K562 (cell line): ENCODE measurements at regions not wholly inside any gene's neighbourhood (a gene's known extent, or its start where the extent isn't known, plus 50 kb on each side); places are given as distances from the start of the nearest gene placed in this dataset.

Experiments used
- ATAC-seq: fragments of 200-7000 bp; cut with Tn5 transposase; 3 replicates; pipeline ENCODE4 v1.9.1; 2020; ENCODE audit warnings: moderate library complexity
- BruUV-seq: library from RNA; stranded (reverse); fragments of 400-500 nt; replicated peaks from 2 replicates; lab custom pipeline; 2021; lab: Mats Ljungman, UMichigan
- CTCF ChIA-PET: fragments of 300-600 bp; formaldehyde crosslinking; extraction: SDS; loops from one replicate; lab custom pipeline; 2021; ENCODE audit warnings: low intra/inter-chr PET ratio; lab: Yijun Ruan, JAX
- POLR2A ChIA-PET: fragments of 300-600, 350-650 bp; sonication (Branson Sonifier 250); formaldehyde crosslinking; extraction: SDS; loops from one replicate; lab custom pipeline; 2021; ENCODE audit warnings: antibody characterized with exemption, inconsistent platforms; lab: Yijun Ruan, JAX
- DNase-seq, 4 experiments: peaks; one replicate each; pipeline versions ENCODE4 v3.0.0 to v3.0.0-alpha.2; 2011 to 2018; ENCODE audit warnings: low spot score in 3 of 4, mixed read lengths in 3 of 4; ENCODE audit errors: extremely low read depth in 1 of 4
- FAIRE-seq: peaks from 2 replicates; lab custom pipeline; 2011; peaks lifted over from hg19 to GRCh38; lab: Jason Lieb, UNC
- H2AFZ ChIP-seq: 2 replicates; pipeline ENCODE4 v1.6.0; 2011; ENCODE audit warnings: low read depth, low read length, control low read depth, inconsistent platforms
- H3K27ac ChIP-seq: fragments of 200-600 bp; 3 replicates; pipeline ENCODE4 v1.8.0; 2011; ENCODE audit warnings: low read depth, mild to moderate bottlenecking, control low read depth, inconsistent platforms, low read length, moderate library complexity, mixed read lengths; ENCODE audit errors: extremely low read depth
- H3K27me3 ChIP-seq, 2 experiments: fragments of 300-600 bp in 1 of 2; 2 replicates in 1 of 2; 3 replicates in 1 of 2; pipeline versions ENCODE4 v1.6.0 to v1.8.0; 2011; ENCODE audit warnings: inconsistent platforms in 2 of 2, low read length in 2 of 2, mild to moderate bottlenecking in 1 of 2, mixed read lengths in 1 of 2, moderate library complexity in 1 of 2; ENCODE audit not compliant: control insufficient read depth in 2 of 2, insufficient read depth in 2 of 2
- H3K36me3 ChIP-seq: fragments of 300-600 bp; 3 replicates; pipeline ENCODE4 v1.8.0; 2011; ENCODE audit warnings: mild to moderate bottlenecking, low read length, inconsistent platforms; ENCODE audit not compliant: control insufficient read depth, insufficient read depth
- H3K4me1 ChIP-seq, 2 experiments: fragments of 200-600 bp in 1 of 2; replicated peaks in 1 of 2; 2 replicates in 1 of 2; 3 replicates in 1 of 2; pipeline versions ENCODE4 v1.5.1 to v1.8.0; 2011; ENCODE audit warnings: inconsistent platforms in 2 of 2, low read length in 2 of 2, mild to moderate bottlenecking in 1 of 2, mixed read lengths in 1 of 2, moderate library complexity in 1 of 2; ENCODE audit not compliant: control insufficient read depth in 2 of 2, insufficient read depth in 2 of 2
- H3K4me2 ChIP-seq: 2 replicates; pipeline ENCODE4 v1.6.1; 2011; ENCODE audit warnings: low read length, control low read depth, inconsistent platforms, mixed read lengths; ENCODE audit not compliant: insufficient read depth
- H3K4me3 ChIP-seq: fragments of 200-600 bp; sonication (generic), shearing (Covaris generic); 2 replicates; pipeline ENCODE4 v1.5.1; 2016; ENCODE audit warnings: control low read depth, inconsistent platforms
- H3K79me2 ChIP-seq: fragments of 200-600 bp; 3 replicates; pipeline ENCODE4 v1.8.0; 2011; ENCODE audit warnings: low read length, inconsistent platforms; ENCODE audit not compliant: control insufficient read depth, insufficient read depth
- H3K9ac ChIP-seq, 2 experiments: 2 replicates each; pipeline versions ENCODE4 v1.6.0 to v1.6.1; 2011; ENCODE audit warnings: low read depth in 2 of 2, low read length in 2 of 2, control low read depth in 1 of 2, inconsistent platforms in 1 of 2, mild to moderate bottlenecking in 1 of 2, mixed read lengths in 1 of 2; ENCODE audit not compliant: insufficient read depth in 1 of 2
- H3K9me1 ChIP-seq: one replicate; pipeline ENCODE4 v1.6.0; 2011; ENCODE audit warnings: inconsistent platforms, mild to moderate bottlenecking, low read length, moderate library complexity; ENCODE audit not compliant: control insufficient read depth, insufficient read depth
- H3K9me3 ChIP-seq: replicated peaks from 2 replicates; pipeline ENCODE4 v1.5.1; 2011; ENCODE audit warnings: low read depth, low read length, inconsistent platforms; ENCODE audit not compliant: control insufficient read depth, insufficient read depth
- H4K20me1 ChIP-seq: replicated peaks from 2 replicates; pipeline ENCODE4 v1.6.1; 2011; ENCODE audit warnings: low read length, inconsistent platforms, mixed read lengths; ENCODE audit not compliant: control insufficient read depth, insufficient read depth
- ARID2 ChIP-seq: fragments of 450-650 bp; IDR thresholded peaks from 2 replicates; pipeline ENCODE4 v1.6.1; 2017; ENCODE audit warnings: antibody characterized with exemption, mild to moderate bottlenecking
- BRD4 ChIP-seq: fragments of 200-600 bp; sonication (generic); IDR thresholded peaks from 2 replicates; pipeline ENCODE4 v1.6.1; 2017; ENCODE audit warnings: inconsistent platforms
- CEBPZ ChIP-seq: fragments of 150-350 bp; IDR thresholded peaks from 2 replicates; pipeline ENCODE4 v1.6.1; 2014; ENCODE audit warnings: low read depth, mild to moderate bottlenecking, low read length, borderline replicate concordance
- CHD2 ChIP-seq: IDR thresholded peaks from 2 replicates; pipeline ENCODE4 v1.6.1; 2011; ENCODE audit warnings: low read depth, low read length
- EHMT2 ChIP-seq: fragments of 450-650 bp; IDR thresholded peaks from 2 replicates; pipeline ENCODE4 v1.6.1; 2018; ENCODE audit warnings: antibody characterized with exemption
- FOXJ2 ChIP-seq: fragments of 200-800 bp; sonication (Bioruptor generic); IDR thresholded peaks from 2 replicates; pipeline ENCODE4 v1.6.1; 2016; ENCODE audit warnings: missing genetic modification characterization, missing compliant biosample characterization
- MYBL2 ChIP-seq, 2 experiments: fragments of 450-650 bp in 1 of 2; sonication (generic) in 1 of 2; formaldehyde crosslinking in 1 of 2; IDR thresholded peaks; 2 replicates each; pipeline versions ENCODE4 v1.6.1 to v1.8.1; 2017 to 2022; ENCODE audit warnings: borderline replicate concordance in 1 of 2, inconsistent platforms in 1 of 2, low read depth in 1 of 2, mild to moderate bottlenecking in 1 of 2, missing genetic modification reagents in 1 of 2, moderate library complexity in 1 of 2
- PTBP1 ChIP-seq: fragments of 200-400 bp; formaldehyde crosslinking; IDR thresholded peaks from 2 replicates; pipeline ENCODE4 v1.6.1; 2017; ENCODE audit warnings: low read depth, low read length
- SRSF1 ChIP-seq: fragments of 200-400 bp; formaldehyde crosslinking; IDR thresholded peaks from 2 replicates; pipeline ENCODE4 v1.6.1; 2017; ENCODE audit warnings: mild to moderate bottlenecking, low read depth, low read length, moderate library complexity
- STAG1 ChIP-seq: sonication (generic); formaldehyde crosslinking; IDR thresholded peaks from 2 replicates; pipeline ENCODE4 v1.5.0; 2020; ENCODE audit warnings: missing genetic modification reagents, borderline replicate concordance
- XRCC4 ChIP-seq: IDR thresholded peaks from one replicate; pipeline ENCODE4 v1.6.1; 2011; ENCODE audit not compliant: insufficient read depth, insufficient read length; ENCODE audit errors: extremely low read depth
- WGBS: fragments of 100-300 bp; shearing (Covaris generic); methylation state at CpG from one replicate; pipeline ENCODE4 v1.1.6; 2016; ENCODE audit warnings: low coverage, mixed read lengths; ENCODE audit not compliant: insufficient coverage; ENCODE audit errors: missing lambda C conversion rate; 5-methylcytosine and 5-hydroxymethylcytosine counted together
- in situ Hi-C: fragments of 300-500 bp; cut with MboI; formaldehyde crosslinking; loops from 4 replicates; pipeline ENCODE4 v1.15.0; 2018; ENCODE audit warnings: inconsistent platforms, mixed read lengths
- intact Hi-C: fragments of 100-400 bp; cut with micrococcal nuclease; formaldehyde crosslinking; loops from 2 replicates; pipeline ENCODE4 v1.14.2; 2022
- TF ChIP-seq, protein P1 (sequence below): fragments of 250-450 bp; sonication (Bioruptor Pico); IDR thresholded peaks from 2 replicates; pipeline ENCODE4 v1.8.0; 2021; ENCODE audit warnings: mild to moderate bottlenecking, moderate library complexity

DNA sequence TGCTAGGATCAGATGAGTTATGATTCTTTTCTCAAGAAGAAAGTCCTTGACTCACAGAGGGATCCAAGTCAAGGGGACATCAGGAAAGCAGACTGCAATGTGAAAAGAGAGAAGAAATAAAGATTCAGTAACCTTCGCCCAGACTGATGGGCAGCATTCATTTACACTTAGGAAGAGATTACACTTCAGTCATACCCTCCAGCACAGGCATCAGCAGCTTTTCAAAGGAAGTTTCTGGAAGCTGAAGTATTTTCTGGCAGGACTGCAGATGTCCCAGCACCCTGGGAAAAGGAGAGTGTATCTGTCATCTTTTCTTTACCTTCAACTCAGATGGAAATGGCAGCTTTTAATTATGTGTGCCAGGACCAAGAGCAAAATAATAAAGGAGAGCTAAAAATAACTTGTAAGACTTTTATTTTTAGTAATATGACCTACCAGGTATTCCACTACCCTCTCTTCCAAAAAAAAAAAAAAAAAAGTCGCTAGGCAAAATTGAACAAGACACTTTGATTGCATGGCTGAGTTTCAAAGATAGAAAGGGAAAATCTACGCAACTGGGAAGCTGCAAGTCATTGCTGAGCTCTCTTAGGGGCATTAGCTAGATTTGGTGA is 712.1 kb downstream of the EPM2A start:
- no peaks in the 10 kb centered on the region for H3K36me3 ChIP-seq
- FAIRE-seq = no peak
- ChIA-PET POLR2A (interaction anchor here (0.6 kb wide), 1 partner anchor 743 kb away, joined by 3 read pairs; no protein-coding TSS in a partner anchor), CTCF (no interaction called here)
- H3K4me3 ChIP-seq = no peak overlapping the region
- H3K27ac ChIP-seq = no peak overlapping the region
- no peaks in the 10 kb centered on the region for H4K20me1 ChIP-seq
- H3K27me3 ChIP-seq = no peaks in the 10 kb centered on the region
- DNase-seq = no peak
- no peak overlapping the region for H3K9ac ChIP-seq
- intact Hi-C loops (no loop called here), in situ Hi-C loops (no loop called here)
- no peak for ATAC-seq
- TF ChIP-seq EHMT2 = no peak
- no peak for TF ChIP-seq CHD2
- no peak for TF ChIP-seq ARID2
- TF ChIP-seq SRSF1 = no peak
- TF ChIP-seq MYBL2 (IDR thresholded peaks at IDR 0.05; ENCODE audit: low read depth) = no peak
- TF ChIP-seq MYBL2 (CRISPR knock-in tag; IDR thresholded peaks at IDR 0.05; ENCODE audit: borderline replicate concordance) = no peak
- TF ChIP-seq BRD4 = no peak
- no peak for TF ChIP-seq FOXJ2
- no peak for TF ChIP-seq CEBPZ
- no peak for TF ChIP-seq XRCC4
- TF ChIP-seq, protein P1, sequence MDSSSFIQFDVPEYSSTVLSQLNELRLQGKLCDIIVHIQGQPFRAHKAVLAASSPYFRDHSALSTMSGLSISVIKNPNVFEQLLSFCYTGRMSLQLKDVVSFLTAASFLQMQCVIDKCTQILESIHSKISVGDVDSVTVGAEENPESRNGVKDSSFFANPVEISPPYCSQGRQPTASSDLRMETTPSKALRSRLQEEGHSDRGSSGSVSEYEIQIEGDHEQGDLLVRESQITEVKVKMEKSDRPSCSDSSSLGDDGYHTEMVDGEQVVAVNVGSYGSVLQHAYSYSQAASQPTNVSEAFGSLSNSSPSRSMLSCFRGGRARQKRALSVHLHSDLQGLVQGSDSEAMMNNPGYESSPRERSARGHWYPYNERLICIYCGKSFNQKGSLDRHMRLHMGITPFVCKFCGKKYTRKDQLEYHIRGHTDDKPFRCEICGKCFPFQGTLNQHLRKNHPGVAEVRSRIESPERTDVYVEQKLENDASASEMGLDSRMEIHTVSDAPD (CRISPR knock-in tag) = no peak
- no peak for TF ChIP-seq PTBP1
- no peak for TF ChIP-seq STAG1 (CRISPR knock-in tag)
- WGBS = 0% methylated on average over 2 of the region's 3 CpGs
- no peaks in the 10 kb centered on the region for H3K79me2 ChIP-seq
- H3K9me3 ChIP-seq = no peaks in the 10 kb centered on the region
- no peaks in the 10 kb centered on the region for H3K9me1 ChIP-seq
- no peaks in the 10 kb centered on the region for H3K4me1 ChIP-seq
- H2AFZ ChIP-seq = no peak overlapping the region
- no peak overlapping the region for H3K4me2 ChIP-seq
- BruUV-seq = no TSS peak
